Stromal cell of bone marrow (primary cell): ENCODE measurements at regions not wholly inside any gene's neighbourhood (a gene's known extent, or its start where the extent isn't known, plus 50 kb on each side); places are given as distances from the start of the nearest gene placed in this dataset.
"Not testable (repeated sequence)": the region's sequence is repeated elsewhere in the genome, so short reads cannot be mapped to it uniquely, and the experiment has no call there.

ENCODE experiments used
- DNase-seq: peaks from one replicate; pipeline ENCODE4 v3.0.0-alpha.2; 2012; ENCODE audit warnings: low read depth

DNA sequence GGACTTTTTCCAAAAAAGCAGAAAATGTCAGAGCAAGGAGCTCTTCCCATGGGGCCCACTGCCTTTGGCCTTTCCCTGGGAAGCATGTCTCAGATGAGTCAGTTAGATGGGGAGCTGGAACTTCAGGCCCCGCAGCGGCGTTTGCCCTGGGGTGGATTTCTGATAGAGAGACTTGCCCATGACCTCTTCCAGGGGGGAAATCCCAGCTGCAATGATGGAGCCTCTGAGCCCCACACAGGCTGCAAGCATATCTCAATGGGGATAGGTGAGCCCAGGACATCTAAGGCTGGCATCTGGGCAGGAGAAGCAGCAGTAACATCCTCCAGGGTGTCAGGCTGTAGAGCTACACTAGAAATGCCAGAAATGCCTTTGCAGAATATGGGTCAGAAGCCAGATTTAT, 269.2 kb upstream of the TCERG1L start:
- no peak for DNase-seq

DNA sequence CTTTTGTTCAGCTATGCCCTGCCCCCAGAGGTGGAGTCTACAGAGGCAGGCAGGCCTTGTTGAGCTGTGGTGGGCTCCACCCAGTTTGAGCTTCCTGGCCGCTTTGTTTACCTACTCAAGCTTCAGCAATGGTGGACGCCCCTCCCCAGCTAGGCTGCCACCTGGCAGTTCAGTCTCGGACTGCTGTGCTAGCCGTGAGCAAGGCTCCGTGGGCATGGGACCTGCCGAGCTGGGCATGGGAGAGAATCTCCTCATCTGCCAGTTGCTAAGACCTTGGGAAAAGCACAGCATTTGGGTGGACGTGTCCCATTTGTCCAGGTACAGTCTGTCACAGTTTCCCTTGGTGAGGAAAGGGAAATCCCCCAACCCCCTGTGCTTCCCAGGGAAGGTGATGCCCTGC, 270.0 kb upstream of the TCERG1L start:
- not testable (repeated sequence) for DNase-seq

DNA sequence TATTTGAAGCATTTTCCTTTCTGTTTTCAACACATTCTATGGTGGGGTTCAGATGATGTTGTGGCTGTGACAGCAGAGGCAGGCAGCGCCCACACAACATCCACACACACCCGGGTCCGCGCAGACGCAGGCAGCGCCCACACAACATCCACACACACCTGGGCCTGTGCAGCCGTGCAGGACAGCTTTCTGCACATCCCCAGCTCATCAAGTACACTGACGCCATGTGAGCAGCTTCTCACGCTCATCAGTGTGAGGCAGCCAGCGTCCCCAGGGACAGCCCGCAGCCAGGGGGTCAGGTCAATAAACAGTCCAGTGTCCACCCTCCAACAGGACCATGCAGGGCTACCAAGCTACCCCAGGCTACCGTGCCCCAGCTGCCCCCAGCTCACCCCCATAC, 272.8 kb upstream of the TCERG1L start:
- DNase-seq: no peak

DNA sequence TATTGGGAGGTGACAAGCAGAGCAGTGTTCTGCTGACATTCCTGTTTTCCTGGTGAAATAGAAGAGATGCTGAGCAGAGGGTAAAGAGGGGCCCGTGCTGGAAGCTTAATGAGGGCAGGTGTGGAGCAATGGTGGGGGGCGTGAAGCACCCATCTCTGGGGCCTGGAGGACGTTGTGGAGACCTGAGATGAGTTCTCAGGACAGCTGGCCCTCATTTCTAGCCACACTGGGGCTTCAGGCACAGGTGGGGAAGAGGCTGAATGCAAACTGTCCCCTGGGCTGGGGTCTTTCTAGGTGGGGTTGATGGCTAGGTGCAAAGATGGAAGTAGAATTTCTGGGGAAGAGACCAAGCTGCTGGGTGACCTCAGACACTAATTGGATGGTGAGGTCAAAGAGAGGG, 274.2 kb upstream of the TCERG1L start:
- no peak for DNase-seq

DNA sequence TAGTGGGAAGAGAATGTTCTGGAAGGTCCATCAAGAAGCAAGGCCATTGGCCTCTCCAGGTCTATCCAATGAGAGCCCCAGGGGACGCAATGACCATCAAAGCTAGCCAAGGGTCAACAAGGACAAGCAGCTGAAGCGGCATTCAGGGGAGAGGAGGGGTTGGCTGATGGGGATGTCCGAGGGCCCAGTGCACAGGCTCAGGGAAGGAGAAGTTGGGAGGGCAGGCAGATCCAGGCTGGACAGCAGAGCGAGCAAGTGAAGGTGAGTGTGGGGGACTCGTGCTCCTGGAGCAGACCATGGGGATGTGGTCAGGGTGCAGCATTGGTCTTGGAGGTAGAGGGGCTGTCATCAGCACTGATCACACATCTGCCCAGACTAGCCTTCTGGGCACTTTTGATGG, 275.4 kb upstream of the TCERG1L start:
- DNase-seq: no peak

DNA sequence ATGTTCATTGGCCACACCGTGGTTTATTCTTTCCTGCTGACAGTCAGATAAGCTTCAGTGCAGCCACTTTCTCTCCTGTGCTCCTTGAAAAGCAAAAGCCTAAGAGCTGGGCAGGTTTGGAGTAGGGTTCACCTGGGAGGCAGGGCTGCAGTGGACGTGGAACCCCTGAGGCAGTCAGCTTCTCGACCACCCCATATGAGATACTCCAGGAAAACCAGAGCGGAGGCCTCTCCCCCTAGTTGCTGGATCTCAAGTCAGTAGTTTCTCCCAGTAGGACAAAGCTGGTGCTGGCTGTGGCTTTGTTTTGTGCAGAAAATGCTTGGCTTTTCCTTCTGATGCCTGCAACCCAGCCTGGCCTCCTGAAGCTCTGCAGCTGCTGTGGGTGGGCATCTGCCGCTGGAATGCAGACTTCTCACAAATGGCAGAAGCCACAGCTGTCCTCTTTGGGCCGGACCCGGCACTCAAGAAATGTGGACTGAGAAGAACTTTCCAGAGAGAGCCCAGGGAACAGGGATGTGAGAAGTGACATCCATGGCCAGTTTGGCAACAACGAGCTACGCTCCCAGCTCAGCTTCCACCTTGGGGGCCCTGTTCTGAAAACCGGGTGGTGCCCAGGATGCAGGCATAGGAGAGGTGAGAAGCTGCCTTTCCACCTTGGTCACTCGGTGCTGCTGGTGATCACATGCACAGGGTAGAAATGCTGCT, 276.6 kb upstream of the TCERG1L start:
- DNase-seq: no peak

DNA sequence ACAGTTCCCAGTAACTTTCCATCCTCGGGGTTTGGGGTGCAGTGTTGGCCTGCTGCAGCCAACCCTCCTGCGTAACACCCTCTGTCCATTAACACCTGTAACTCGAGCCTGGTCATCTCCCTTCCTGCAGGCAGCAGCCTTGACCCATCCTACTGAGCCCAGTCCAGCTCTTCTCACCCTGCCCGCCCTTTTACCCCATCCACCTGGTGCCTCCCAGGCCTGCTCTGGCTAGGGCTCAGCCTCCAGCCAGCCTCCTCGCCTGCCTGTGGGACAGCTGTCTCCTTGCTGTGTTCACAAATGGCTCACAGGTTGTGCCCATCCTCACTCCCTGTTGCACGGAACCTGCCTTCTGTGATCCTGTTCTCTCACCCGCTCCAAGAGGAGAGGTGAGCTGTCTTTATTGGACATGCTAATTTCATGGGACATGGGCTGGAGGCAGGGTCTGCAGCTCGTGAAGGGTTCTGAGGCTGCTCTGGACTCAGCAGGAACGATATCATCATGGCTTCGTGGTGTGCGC, 277.2 kb upstream of the TCERG1L start:
- DNase-seq: no peak

DNA sequence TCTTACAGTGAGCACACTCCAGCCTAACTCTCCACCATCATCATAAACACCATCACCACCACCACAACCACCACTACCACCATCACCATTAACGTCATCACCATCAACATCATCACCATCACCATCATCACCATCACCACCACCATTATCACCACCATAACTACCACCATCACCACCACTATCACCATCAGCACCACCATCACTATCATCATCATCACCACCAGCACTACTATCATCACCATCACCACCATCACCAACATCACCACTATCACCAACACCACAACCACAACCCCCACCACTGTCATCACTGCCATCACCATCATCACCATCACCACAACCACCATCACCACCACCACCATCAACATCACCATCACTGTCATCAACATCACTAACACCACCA, 279.0 kb upstream of the TCERG1L start:
- DNase-seq: no peak

DNA sequence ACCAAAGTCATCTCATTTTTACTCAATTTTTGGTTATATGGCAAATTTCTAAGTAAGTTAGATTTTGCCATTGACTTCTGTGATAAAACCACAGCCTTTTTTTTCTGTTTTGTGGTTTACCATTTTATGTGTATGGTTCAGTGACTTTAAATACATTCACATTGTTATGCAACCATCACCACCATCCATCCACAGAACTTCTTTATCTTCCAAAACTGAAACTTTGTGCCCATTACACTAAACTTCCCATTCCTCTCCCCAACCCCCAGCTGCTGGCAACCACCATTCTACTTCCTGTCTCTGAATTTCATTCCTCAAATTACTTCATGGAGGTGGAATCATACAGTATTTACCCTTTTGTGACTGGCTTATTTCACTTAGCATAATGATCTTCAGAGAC, 280.4 kb upstream of the TCERG1L start:
- no peak for DNase-seq

DNA sequence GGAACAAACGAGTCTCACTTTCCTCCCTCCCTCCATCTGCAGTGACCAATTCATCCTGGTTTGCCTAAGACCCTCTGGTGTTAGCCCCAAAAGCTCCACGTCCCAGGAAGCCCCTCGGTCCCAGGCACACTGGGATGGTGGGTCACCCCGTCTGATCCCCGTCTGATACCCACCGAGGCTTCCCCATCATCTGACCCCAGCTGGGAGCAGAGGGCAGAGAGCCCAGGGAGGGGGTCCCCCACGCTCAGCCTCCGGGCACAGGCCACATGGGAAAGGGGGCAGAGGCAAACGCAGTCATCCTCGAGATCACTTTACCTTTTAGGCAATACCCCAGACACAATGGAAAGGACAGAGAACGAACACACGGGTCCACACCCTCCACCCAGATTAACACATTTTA, 291.6 kb upstream of the PPP2R2D start:
- no peak for DNase-seq

DNA sequence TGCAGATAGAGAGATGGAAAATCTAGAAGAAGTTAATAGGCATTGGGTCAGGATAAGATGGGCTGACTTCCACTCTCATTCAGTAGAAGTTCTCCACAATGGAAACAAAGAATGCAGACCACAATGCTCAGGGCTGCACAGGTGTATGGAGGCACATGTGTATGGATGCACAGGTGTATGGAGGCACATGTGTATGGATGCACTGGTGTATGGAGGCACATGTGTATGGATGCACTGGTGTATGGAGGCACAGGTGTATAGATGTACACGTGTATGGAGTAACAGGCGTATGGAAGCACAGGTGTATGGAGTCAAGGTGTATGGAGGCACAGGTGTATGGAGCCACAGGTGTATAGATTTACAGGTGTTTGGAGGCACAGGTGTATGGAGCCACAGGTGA, 285.7 kb upstream of the PPP2R2D start:
- DNase-seq: no peak

DNA sequence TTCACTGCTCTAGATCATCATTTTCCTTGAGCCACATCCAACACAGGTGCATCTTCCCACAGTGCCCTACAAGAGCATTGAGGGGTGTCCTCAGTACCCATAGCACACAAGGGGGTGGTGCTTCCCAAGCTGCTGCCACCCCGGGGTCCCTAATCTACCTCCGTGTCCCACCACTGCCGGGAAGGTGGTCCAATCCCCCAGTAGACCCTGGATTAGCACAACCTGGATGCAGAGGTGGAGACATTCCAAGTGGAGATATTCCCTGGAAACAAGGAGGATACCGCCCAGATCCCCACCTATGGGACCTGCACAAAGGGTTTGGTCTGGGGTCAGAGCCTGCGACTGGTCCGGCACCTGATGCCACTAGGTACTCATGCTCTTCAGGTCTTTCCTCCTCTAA, 284.8 kb upstream of the PPP2R2D start:
- DNase-seq: no peak

DNA sequence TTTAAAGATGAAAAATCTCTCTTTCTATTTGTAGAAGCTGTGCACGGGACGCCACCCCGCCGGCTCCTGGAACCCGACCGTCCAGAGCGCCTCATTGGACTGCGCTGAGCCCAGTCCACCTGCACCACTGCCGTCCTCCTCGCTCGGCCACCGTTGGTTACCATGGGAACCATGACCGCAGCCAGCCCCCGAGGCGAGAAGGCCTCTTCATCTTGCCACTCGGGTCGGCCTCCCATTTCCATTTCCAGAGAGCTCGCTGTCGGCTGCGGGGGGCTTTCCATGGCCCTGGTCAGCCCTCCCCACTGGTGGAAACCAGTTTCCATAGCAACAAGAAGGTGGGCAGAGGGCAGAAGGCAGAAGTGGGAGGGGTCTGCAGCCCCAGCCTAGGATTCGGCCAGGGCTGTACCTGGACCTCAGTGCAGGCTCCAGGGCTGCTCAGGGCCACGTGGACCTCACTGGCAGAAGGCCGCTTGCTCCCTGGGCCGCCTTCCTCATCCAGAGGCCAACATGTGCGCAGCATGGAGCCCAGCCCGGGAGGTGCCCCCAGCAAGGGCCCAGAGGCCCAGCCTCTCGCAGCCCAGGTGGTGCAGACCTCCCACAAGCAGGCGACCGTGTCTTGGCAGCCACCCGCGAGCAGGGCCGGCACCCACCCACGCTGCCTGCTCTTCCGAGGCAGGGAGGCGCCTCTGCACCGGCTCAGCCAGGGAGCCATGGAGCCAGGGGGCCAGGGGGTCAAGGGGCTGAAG, 283.5 kb upstream of the PPP2R2D start:
- DNase-seq: no peak

DNA sequence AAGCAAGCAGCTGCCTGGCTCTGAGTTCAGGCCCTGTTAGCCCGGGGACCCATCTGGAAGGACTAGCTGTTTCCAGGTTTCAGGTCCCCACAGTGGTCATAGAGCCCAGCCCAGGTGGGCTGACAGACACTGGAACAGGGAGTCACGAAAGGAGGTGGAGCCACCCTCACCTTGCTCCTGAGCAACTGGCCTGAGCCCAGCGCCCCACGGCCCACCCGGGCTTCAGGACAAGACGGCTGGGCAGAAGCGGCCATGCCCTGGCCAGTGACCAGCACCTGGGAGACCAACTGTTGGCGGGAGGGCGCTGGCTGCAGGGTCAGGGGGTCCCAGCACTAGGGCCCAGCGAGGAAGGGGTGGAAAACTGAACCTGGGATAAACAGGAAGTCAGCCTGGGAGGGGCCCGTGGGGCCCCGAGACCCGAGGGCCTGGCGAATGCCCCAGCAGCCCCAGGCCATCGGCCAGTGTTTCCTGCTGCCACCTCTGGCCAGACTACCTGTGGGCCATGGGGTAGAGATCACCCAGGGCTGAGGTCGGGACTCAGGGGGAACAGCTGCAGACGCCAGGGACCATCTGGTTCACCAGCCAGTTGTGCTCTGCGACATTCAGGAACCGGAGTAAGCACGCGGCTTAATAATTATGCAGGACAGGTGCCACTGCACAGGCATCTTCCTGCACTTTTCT, 282.1 kb upstream of the PPP2R2D start:
- no peak for DNase-seq

DNA sequence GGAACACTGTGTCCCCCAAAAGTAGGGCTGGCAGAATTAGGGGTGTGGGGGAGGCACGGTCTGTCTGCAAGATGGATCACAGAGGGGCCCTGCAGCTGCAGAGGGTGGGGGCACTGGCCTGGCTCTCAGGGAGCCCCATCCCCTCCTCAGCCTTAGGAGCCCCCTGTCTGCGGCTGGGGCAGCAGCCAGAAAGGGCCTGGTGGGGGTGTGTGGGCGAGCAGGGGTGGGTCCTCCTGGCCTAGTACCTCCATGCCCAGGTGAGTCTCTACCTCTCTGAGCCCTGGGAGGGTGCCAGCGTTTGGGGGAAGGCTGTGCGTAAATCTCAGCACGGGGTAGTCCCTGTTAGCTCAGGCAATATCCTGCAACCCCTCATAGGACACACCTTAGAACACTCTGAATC, 280.5 kb upstream of the PPP2R2D start:
- no peak for DNase-seq

DNA sequence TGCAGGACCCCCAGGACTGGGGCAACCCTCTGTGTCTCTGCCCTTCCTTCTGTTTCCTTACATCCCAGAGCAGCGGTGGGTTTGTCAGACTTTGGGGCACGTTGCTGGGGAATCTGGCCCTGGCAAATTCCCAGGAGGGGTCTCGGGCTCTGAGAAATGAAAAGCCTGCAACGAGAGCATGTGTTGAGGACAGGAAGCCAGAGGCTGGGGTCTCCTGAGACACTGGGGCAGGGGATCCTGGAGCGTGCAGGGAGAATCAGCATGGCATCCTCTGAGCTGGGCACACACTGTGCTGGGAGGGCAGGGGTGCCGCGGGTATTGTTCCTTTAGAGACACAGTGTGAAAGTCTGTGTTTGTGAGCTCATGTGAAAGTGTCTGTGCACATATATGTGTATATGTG, 279.9 kb upstream of the PPP2R2D start:
- no peak for DNase-seq

DNA sequence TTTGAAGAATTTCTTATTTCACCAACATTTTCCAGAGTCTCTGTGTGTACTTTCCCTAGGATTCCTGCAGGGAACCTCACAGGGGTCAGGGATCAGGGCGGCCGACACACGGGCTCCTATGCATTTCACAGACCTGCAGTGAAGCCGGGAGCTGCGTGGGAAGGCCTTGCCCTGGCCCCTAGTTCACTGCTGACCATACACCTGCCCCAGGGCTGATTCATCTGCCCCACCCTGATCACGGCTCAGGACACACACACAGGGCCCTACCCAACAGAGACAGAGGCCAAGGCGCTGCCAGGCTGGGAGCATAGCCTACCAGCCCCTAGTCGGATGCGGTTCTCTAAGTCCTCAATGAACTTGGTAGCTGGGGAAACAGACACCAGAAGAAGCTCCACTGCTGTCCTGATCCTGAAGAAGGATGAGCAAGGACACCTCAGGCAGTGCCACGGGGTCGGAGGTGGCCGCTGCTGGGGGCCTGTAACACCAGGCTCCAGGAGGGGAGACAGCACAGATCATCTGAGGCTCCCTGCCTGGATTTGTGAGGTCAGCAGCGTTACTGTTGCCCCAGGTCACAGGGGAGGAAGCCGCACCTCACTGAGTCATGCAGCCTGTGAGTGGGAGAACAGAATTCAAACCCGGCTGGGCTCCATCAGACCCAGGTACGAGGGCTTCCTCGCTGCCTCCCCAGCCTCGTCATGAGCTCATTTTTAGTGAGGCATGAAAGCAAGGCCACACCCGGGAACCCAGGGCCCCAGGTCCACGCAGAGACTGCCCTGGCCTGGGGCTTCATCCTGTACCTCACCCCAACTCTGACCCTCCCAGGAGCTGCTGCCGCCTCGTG, 278.8 kb upstream of the PPP2R2D start:
- DNase-seq: no peak

DNA sequence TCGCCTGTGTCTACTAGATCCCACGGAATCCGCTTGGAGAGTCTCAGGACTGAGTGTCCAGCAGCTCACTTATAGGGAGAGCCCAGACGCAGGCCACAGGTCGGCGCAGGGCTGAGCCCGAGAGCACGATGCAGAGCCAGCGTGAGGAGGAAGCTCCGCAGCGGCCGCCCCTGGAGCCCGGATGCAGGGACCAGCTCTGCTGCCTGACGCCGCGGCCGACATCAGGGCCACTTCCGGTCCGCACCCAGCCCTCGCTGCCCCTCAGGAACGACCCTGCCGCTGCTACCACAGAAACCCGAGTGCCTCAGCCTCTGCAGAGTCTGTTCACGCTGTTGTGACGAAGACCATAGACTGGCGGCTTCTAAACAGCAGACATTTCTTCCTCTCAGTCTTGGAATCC, 275.8 kb upstream of the PPP2R2D start:
- no peak for DNase-seq

DNA sequence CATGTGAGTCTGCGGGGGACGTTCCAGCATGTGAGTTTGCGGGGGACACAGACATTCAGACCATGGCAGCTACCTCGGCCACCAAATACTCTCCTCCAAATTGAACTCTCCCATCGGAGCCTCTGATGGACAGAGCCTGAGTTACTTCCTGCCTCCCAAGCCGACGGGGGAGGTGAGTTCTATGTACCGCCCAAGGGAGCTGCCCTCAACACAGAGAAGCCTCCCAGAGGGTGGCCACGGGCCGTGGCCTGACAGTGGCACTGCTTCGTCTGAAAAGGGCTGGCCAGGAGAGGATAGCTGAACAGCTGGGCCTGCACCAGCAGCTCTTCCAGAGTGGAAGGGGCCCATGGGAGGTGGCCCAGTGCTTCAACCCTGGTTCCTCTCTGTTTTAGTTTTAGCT, 274.5 kb upstream of the PPP2R2D start:
- no peak for DNase-seq

DNA sequence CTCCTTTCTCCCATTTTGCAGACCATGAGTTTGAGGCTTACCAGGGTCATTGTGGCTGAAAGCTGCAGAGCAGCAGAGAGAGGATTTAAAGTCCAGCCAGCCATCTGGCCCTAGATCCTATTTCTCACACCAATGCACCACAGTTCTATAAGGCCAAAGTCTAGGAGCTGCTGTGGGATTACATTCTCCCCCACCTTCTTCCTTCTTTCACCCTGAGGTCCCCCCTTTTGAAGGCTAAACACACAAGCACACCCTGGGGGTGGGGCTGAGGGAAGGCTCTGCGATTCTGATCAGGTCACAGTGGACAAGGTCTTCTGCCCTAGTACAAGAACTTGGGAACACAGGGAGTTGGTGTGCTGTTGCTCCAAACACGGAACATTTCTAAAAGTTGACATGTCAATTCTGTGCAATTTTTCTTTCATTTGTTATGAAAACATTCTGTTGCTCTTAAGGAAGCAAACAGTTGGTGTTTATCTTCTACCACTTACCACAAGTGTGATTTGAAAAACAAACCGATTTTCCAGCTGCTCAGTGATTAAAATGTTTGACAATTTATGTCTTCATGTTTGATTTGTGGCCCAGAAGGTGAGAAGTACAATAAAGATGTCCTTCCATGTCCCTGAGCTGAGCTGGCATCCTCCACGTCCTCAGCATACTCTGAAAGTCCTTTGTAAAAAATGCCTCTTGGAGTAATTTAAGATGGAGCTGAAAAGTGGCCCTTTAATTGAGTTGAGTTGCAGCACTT, 271.6 kb upstream of the PPP2R2D start:
- no peak for DNase-seq

DNA sequence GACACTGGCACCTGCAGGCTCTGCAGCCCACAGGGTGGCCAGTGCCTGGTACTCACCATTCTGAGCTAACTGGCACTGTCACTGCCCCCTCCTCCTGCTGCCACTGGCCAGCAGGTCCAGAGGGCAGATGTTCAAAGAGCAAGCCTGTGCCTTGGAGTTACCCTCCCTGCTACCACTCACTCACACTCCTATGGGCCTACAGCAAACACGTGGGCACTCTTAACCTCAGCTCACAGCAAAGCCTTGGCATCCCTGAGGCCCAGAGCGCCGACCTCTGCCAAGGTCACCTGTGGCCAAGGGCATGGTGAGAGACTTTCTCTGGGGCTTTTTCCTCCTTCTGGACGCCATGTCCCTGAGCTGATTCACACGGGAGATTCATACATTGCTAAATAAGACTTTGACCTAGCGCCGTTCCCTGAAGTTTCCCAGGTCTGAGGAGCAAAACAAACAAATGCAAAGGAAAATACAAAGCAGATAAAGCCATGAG, 270.0 kb upstream of the PPP2R2D start:
- no peak for DNase-seq
